Left ventricle myocardium inferior (tissue), 1 donor: ENCODE measurements at regions not wholly inside any gene's neighbourhood (a gene's known extent, or its start where the extent isn't known, plus 50 kb on each side); places are given as distances from the start of the nearest gene placed in this dataset.

Experiments
- DNase-seq: peaks from one replicate; pipeline ENCODE4 v3.0.0-alpha.2; 2020
- H3K27ac ChIP-seq: fragments of 200-600 bp; replicated peaks from 2 replicates; pipeline ENCODE4 v1.8.0; 2021
- H3K27me3 ChIP-seq: fragments of 200-600 bp; 2 replicates; pipeline ENCODE4 v1.8.0; 2021; ENCODE audit warnings: low read depth
- H3K36me3 ChIP-seq: fragments of 200-600 bp; 2 replicates; pipeline ENCODE4 v1.8.0; 2021
- H3K4me1 ChIP-seq: fragments of 200-600 bp; 2 replicates; pipeline ENCODE4 v1.8.0; 2021
- H3K4me3 ChIP-seq: fragments of 200-600 bp; 2 replicates; pipeline ENCODE4 v1.8.0; 2021; ENCODE audit warnings: mild to moderate bottlenecking, moderate library complexity
- H3K9me3 ChIP-seq: fragments of 200-600 bp; replicated peaks from 2 replicates; pipeline ENCODE4 v1.8.0; 2021
- CTCF ChIP-seq: fragments of 200-600 bp; IDR thresholded peaks from 2 replicates; pipeline ENCODE4 v1.8.0; 2021; ENCODE audit warnings: antibody characterized with exemption, mild to moderate bottlenecking, borderline replicate concordance
- intact Hi-C: fragments of 100-400 bp; cut with micrococcal nuclease; formaldehyde crosslinking; loops from one replicate; pipeline ENCODE4 v1.11.0; 2022
- donor health status: DM: no; HTN: yes; CAD: no; lungs with severe emphysema.

DNA sequence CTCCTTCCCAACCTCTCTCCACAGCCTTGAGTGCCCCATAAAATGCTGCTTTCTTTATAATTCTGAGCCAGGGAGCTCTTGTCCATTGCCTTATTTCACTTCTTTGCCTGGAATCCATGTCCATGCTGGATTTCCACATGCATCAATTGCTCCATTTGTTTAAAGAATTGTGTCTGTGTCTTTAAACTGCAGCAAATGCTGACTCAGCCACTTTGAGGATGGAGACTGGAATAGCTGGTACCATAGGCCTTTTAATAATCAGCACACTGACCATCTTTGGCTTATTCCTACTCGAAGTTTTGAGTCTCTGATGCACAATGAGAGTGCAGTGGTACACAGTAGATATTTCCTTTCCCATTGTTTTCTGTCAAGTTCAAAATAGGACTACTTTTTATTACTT, 318.8 kb downstream of the LRIG3 start:
- H3K4me1 ChIP-seq, result no peaks in the 10 kb centered on the region
- no peak for TF ChIP-seq CTCF
- no peak overlapping the region for H3K27ac ChIP-seq
- DNase-seq, result no peak
- intact Hi-C loops, result no loop called here
- no peaks in the 10 kb centered on the region for H3K9me3 ChIP-seq
- no peaks in the 10 kb centered on the region for H3K36me3 ChIP-seq
- no peak overlapping the region for H3K4me3 ChIP-seq
- no peaks in the 10 kb centered on the region for H3K27me3 ChIP-seq

GRCh38 chr12:58602179-58602578, 318.1 kb downstream of the LRIG3 start:
- Histone ChIP-seq H3K36me3 (no peaks in the 10 kb centered on the region), H3K9me3 (no peaks in the 10 kb centered on the region), H3K27me3 (no peaks in the 10 kb centered on the region), H3K27ac (no peak overlapping the region), H3K4me1 (no peaks in the 10 kb centered on the region), H3K4me3 (no peak overlapping the region)
- no peak for TF ChIP-seq CTCF
- intact Hi-C loops, result no loop called here
- DNase-seq, result no peak

- no peaks in the 10 kb centered on the region for H3K9me3 ChIP-seq
- no peaks in the 10 kb centered on the region for H3K4me1 ChIP-seq
- intact Hi-C loops, result no loop called here
- TF ChIP-seq CTCF, result no peak
- DNase-seq, result no peak
- H3K27me3 ChIP-seq, result no peaks in the 10 kb centered on the region
- no peak overlapping the region for H3K4me3 ChIP-seq
- H3K27ac ChIP-seq, result no peak overlapping the region
- H3K36me3 ChIP-seq, result no peaks in the 10 kb centered on the region
Observed at GRCh38 chr12:58602736-58603135, 317.6 kb downstream of the LRIG3 start.

GRCh38 chr12:58607805-58608204, 312.5 kb downstream of the LRIG3 start:
- H3K4me3 ChIP-seq, result no peak overlapping the region

GRCh38 chr12:58608711-58609110, 311.6 kb downstream of the LRIG3 start:
- Histone ChIP-seq H3K27me3 (no peaks in the 10 kb centered on the region), H3K9me3 (no peaks in the 10 kb centered on the region), H3K4me1 (no peaks in the 10 kb centered on the region), H3K27ac (no peak overlapping the region), H3K36me3 (no peaks in the 10 kb centered on the region), H3K4me3 (no peak overlapping the region)
- TF ChIP-seq CTCF, result no peak
- no peak for DNase-seq
- intact Hi-C loops, result no loop called here

More at GRCh38 chr12:58607805-58608204, 312.5 kb downstream of the LRIG3 start:
- intact Hi-C loops, result no loop called here
- DNase-seq, result no peak
- no peak for TF ChIP-seq CTCF
- Histone ChIP-seq H3K9me3 (no peaks in the 10 kb centered on the region), H3K27ac (no peak overlapping the region), H3K4me1 (no peaks in the 10 kb centered on the region), H3K36me3 (no peaks in the 10 kb centered on the region), H3K27me3 (no peaks in the 10 kb centered on the region)

GRCh38 chr12:58615047-58615446, 305.3 kb downstream of the LRIG3 start:
- DNase-seq, result no peak
- H3K9me3 ChIP-seq, result no peaks in the 10 kb centered on the region
- H3K4me3 ChIP-seq, result no peak overlapping the region
- intact Hi-C loops, result no loop called here
- no peaks in the 10 kb centered on the region for H3K27me3 ChIP-seq
- no peaks in the 10 kb centered on the region for H3K4me1 ChIP-seq
- no peak for TF ChIP-seq CTCF
- no peaks in the 10 kb centered on the region for H3K36me3 ChIP-seq
- H3K27ac ChIP-seq, result no peak overlapping the region
